Suppressor macrophage (primary cell): ENCODE measurements at regions not wholly inside any gene's neighbourhood (a gene's known extent, or its start where the extent isn't known, plus 50 kb on each side); places are given as distances from the start of the nearest gene placed in this dataset.
"Not testable (repeated sequence)": the region's sequence is repeated elsewhere in the genome, so short reads cannot be mapped to it uniquely, and the experiment has no call there.

Experiments
- DNase-seq, 4 experiments: peaks; one replicate each; pipeline ENCODE4 v3.0.0-alpha.2; 2020 to 2022

- DNase-seq: not testable (repeated sequence)
Observed at GRCh38 chr12:116327992-116328391, 50.5 kb upstream of the MED13L start.

GRCh38 chr12:116331876-116332275 lies 54.4 kb upstream of the MED13L start:
- peak; percentile 37 to 76 (median 58) for DNase-seq

- no peak for DNase-seq
Observed at GRCh38 chr12:116332705-116333380, 55.4 kb upstream of the MED13L start.

GRCh38 chr12:116333402-116333801 lies 55.9 kb upstream of the MED13L start:
- no peak for DNase-seq

GRCh38 chr12:116336542-116337065 lies 59.1 kb upstream of the MED13L start:
- peak; percentile 92 to 98 (median 94) for DNase-seq

- no peak for DNase-seq
Observed at GRCh38 chr12:116337312-116337711, 59.8 kb upstream of the MED13L start.

- DNase-seq: no peak
Observed at GRCh38 chr12:116338064-116338846, 60.8 kb upstream of the MED13L start.

GRCh38 chr12:116339062-116339461 lies 61.6 kb upstream of the MED13L start:
- peak in 3 of 4 experiments; percentile 40 to 59 (median 57) for DNase-seq

GRCh38 chr12:116339800-116340371 lies 62.4 kb upstream of the MED13L start:
- DNase-seq: peak; percentile 37 to 70 (median 52)

GRCh38 chr12:116343331-116343884 lies 65.9 kb upstream of the MED13L start:
- no peak for DNase-seq

GRCh38 chr12:116346222-116346621 lies 68.7 kb upstream of the MED13L start:
- no peak for DNase-seq

- peak in 1 of 4 experiments; percentile 17 for DNase-seq
Observed at GRCh38 chr12:116346741-116347140, 69.2 kb upstream of the MED13L start.

- no peak for DNase-seq
Observed at GRCh38 chr12:116347265-116347664, 69.8 kb upstream of the MED13L start.

GRCh38 chr12:116352315-116352835 lies 74.9 kb upstream of the MED13L start:
- no peak for DNase-seq

- no peak for DNase-seq
Observed at GRCh38 chr12:116353958-116354357, 76.5 kb upstream of the MED13L start.

- DNase-seq: no peak
Observed at GRCh38 chr12:116354534-116354933, 77.0 kb upstream of the MED13L start.

GRCh38 chr12:116354950-116355783 lies 77.7 kb upstream of the MED13L start:
- DNase-seq: no peak

- DNase-seq: no peak
Observed at GRCh38 chr12:116358536-116358892, 81.0 kb upstream of the MED13L start.

GRCh38 chr12:116358893-116359761 lies 81.6 kb upstream of the MED13L start:
- peak; percentile 89 to 92 (median 91) for DNase-seq

- peak; percentile 59 to 78 (median 74) for DNase-seq
Observed at GRCh38 chr12:116360579-116361413, 83.3 kb upstream of the MED13L start.
